GM23338 (cell line): ENCODE measurements at regions not wholly inside any gene's neighbourhood (a gene's known extent, or its start where the extent isn't known, plus 50 kb on each side); places are given as distances from the start of the nearest gene placed in this dataset.

Source experiments
- CREB1 ChIP-seq: fragments of 250-450 bp; sonication (Bioruptor Pico); IDR thresholded peaks from 2 replicates; pipeline ENCODE4 v1.5.0; 2020; ENCODE audit warnings: low read depth, mild to moderate bottlenecking, moderate library complexity
- CTCF ChIP-seq, 2 experiments: fragments of 200-600 bp in 1 of 2; sonication (generic) in 1 of 2; conservative IDR thresholded peaks; 2 replicates each; pipeline versions ENCODE4 v1.5.1 to v1.6.1; 2016 to 2017; ENCODE audit warnings: antibody characterized with exemption in 2 of 2, low read depth in 2 of 2, mild to moderate bottlenecking in 2 of 2, moderate library complexity in 1 of 2
- EZH2 ChIP-seq: fragments of 200-600 bp; sonication (generic); IDR thresholded peaks from one replicate; pipeline ENCODE4 v1.8.0; 2017; ENCODE audit warnings: antibody characterized with exemption, mild to moderate bottlenecking, low read depth; ENCODE audit not compliant: unreplicated experiment
- EZH2phosphoT487 ChIP-seq: fragments of 200-600 bp; sonication (generic); IDR thresholded peaks from one replicate; pipeline ENCODE4 v1.8.1; 2018; ENCODE audit warnings: antibody characterized with exemption; ENCODE audit not compliant: unreplicated experiment
- JUNB ChIP-seq: IDR thresholded peaks from one replicate; pipeline ENCODE4 v1.6.1; 2016; ENCODE audit warnings: antibody characterized with exemption; ENCODE audit not compliant: unreplicated experiment
- POLR2AphosphoS5 ChIP-seq: IDR thresholded peaks from 2 replicates; pipeline ENCODE4 v1.6.1; 2016; ENCODE audit warnings: antibody characterized with exemption, low read depth
- REST ChIP-seq: IDR thresholded peaks from one replicate; pipeline ENCODE4 v1.6.1; 2018; ENCODE audit warnings: antibody characterized with exemption; ENCODE audit not compliant: unreplicated experiment
- ZNF114 ChIP-seq: fragments of 250-450 bp; sonication (Bioruptor Pico); IDR thresholded peaks from 2 replicates; pipeline ENCODE4 v1.5.0; 2020; ENCODE audit warnings: mild to moderate bottlenecking, moderate library complexity
- ZNF331 ChIP-seq: fragments of 250-450 bp; sonication (Bioruptor Pico); IDR thresholded peaks from 2 replicates; pipeline ENCODE4 v1.5.0; 2020; ENCODE audit warnings: low read depth, mild to moderate bottlenecking, moderate library complexity

GRCh38 chr11:42625757-42626665, 685.8 kb upstream of the API5 start:
- TF ChIP-seq CTCF (conservative IDR thresholded peaks at IDR 0.05; ENCODE audit: low read depth in 2 of 2) (no peak), EZH2phosphoT487 (no peak), EZH2 (no peak), POLR2AphosphoS5 (no peak), REST (no peak), JUNB (no peak), ZNF114 (no peak), CREB1 (CRISPR knock-in tag) (no peak), ZNF331 (CRISPR knock-in tag) (no peak)
